Neural cell (in vitro differentiated cells): ENCODE measurements at regions not wholly inside any gene's neighbourhood (a gene's known extent, or its start where the extent isn't known, plus 50 kb on each side); places are given as distances from the start of the nearest gene placed in this dataset.

Experiments
- H2AFZ ChIP-seq: fragments of 200-600, 300-800 bp; sonication (generic), shearing (Covaris generic); 2 replicates; pipeline ENCODE4 v1.6.0; 2014; ENCODE audit warnings: low read depth, mild to moderate bottlenecking, antibody characterized with exemption, low read length, moderate library complexity
- H3F3A ChIP-seq: fragments of 200-600 bp; shearing (Covaris generic); 2 replicates; pipeline ENCODE4 v1.6.1; 2016; ENCODE audit warnings: mild to moderate bottlenecking, moderate library complexity, mixed read lengths, antibody characterized with exemption, low read length; ENCODE audit not compliant: insufficient read depth, poor library complexity, severe bottlenecking
- H3K27ac ChIP-seq: fragments of 200-600, 300-800 bp; sonication (generic), shearing (Covaris generic); 2 replicates; pipeline ENCODE4 v1.5.1; 2014; ENCODE audit warnings: mild to moderate bottlenecking, low read length, moderate library complexity
- H3K27me3 ChIP-seq: fragments of 300-800, 200-600 bp; sonication (generic), shearing (Covaris generic); 2 replicates; pipeline ENCODE4 v1.6.0; 2014; ENCODE audit warnings: mild to moderate bottlenecking, low read depth, low read length, moderate library complexity; ENCODE audit not compliant: insufficient read depth
- H3K36me3 ChIP-seq: fragments of 300-800, 200-600 bp; sonication (generic), shearing (Covaris generic); 2 replicates; pipeline ENCODE4 v1.5.1; 2014; ENCODE audit warnings: mild to moderate bottlenecking, antibody characterized with exemption, low read length, moderate library complexity; ENCODE audit not compliant: insufficient read depth
- H3K4me2 ChIP-seq: fragments of 300-800, 200-600 bp; sonication (generic), shearing (Covaris generic); 2 replicates; pipeline ENCODE4 v1.6.0; 2014; ENCODE audit warnings: mild to moderate bottlenecking, low read length
- H3K4me3 ChIP-seq: fragments of 300-800, 200-600 bp; sonication (generic), shearing (Covaris generic); 2 replicates; pipeline ENCODE4 v1.5.1; 2014; ENCODE audit warnings: mild to moderate bottlenecking, low read length, moderate library complexity
- H3K79me2 ChIP-seq: fragments of 200-600 bp; shearing (Covaris generic); replicated peaks from 2 replicates; pipeline ENCODE4 v1.6.0; 2014; ENCODE audit warnings: mild to moderate bottlenecking, low read length, moderate library complexity; ENCODE audit not compliant: insufficient read depth
- H3K9ac ChIP-seq: fragments of 300-800, 200-600 bp; sonication (generic), shearing (Covaris generic); 2 replicates; pipeline ENCODE4 v1.6.1; 2016; ENCODE audit warnings: mild to moderate bottlenecking, low read length, mixed read lengths
- H3K9me2 ChIP-seq: fragments of 200-600 bp; shearing (Covaris generic); 2 replicates; pipeline ENCODE4 v1.6.1; 2016; ENCODE audit warnings: mild to moderate bottlenecking, low read length, mixed read lengths; ENCODE audit not compliant: insufficient read depth
- H3K9me3 ChIP-seq: fragments of 200-600, 300-800 bp; sonication (generic), shearing (Covaris generic); 2 replicates; pipeline ENCODE4 v1.6.1; 2016; ENCODE audit warnings: mild to moderate bottlenecking, mixed run types, low read length, moderate library complexity, mixed read lengths
- H4K20me1 ChIP-seq: fragments of 200-600 bp; shearing (Covaris generic); 2 replicates; pipeline ENCODE4 v1.6.1; 2016; ENCODE audit warnings: mild to moderate bottlenecking, mixed run types; ENCODE audit not compliant: insufficient read depth
- CTCF ChIP-seq: fragments of 450-650 bp; IDR thresholded peaks from 2 replicates; pipeline ENCODE4 v1.5.1; 2014; ENCODE audit warnings: antibody characterized with exemption, mild to moderate bottlenecking, moderate library complexity; ENCODE audit not compliant: poor library complexity, severe bottlenecking
- EP300 ChIP-seq: fragments of 450-650 bp; conservative IDR thresholded peaks from 2 replicates; pipeline ENCODE4 v1.6.1; 2014; ENCODE audit warnings: antibody characterized with exemption, mild to moderate bottlenecking, moderate library complexity; ENCODE audit not compliant: poor library complexity, severe bottlenecking
- EZH2 ChIP-seq: fragments of 200-600, 300-800 bp; shearing (Covaris generic), sonication (generic); IDR thresholded peaks from 2 replicates; pipeline ENCODE4 v1.6.1; 2014; ENCODE audit warnings: antibody characterized with exemption, low read length, borderline replicate concordance, mild to moderate bottlenecking; ENCODE audit not compliant: insufficient read depth, poor library complexity, severe bottlenecking
- MXI1 ChIP-seq: fragments of 450-650 bp; conservative IDR thresholded peaks from 2 replicates; pipeline ENCODE4 v1.6.1; 2014; ENCODE audit warnings: antibody characterized with exemption, mild to moderate bottlenecking; ENCODE audit not compliant: poor library complexity, severe bottlenecking
- POLR2AphosphoS5 ChIP-seq: IDR thresholded peaks from 2 replicates; pipeline ENCODE4 v1.6.1; 2012
- RAD21 ChIP-seq: fragments of 450-650 bp; conservative IDR thresholded peaks from 2 replicates; pipeline ENCODE4 v1.6.1; 2014; ENCODE audit warnings: antibody characterized with exemption, mild to moderate bottlenecking, moderate library complexity
- REST ChIP-seq: IDR thresholded peaks from 2 replicates; pipeline ENCODE4 v1.6.1; 2012; ENCODE audit warnings: borderline replicate concordance
- SMC3 ChIP-seq: fragments of 450-650 bp; conservative IDR thresholded peaks from 2 replicates; pipeline ENCODE4 v1.6.1; 2014; ENCODE audit warnings: antibody characterized with exemption, mild to moderate bottlenecking, moderate library complexity; ENCODE audit not compliant: poor library complexity
- TAF1 ChIP-seq: IDR thresholded peaks from 2 replicates; pipeline ENCODE4 v1.6.1; 2012; ENCODE audit warnings: low read depth

GRCh38 chr1:148354913-148355308 is 128.2 kb downstream of the PPIAL4G start:
- no peak overlapping the region for H3K4me3 ChIP-seq
- H3K9ac ChIP-seq, result no peak overlapping the region
- peaks cover 4% of the 10 kb centered on the region for H3K9me3 ChIP-seq
- H2AFZ ChIP-seq, result no peak overlapping the region
- H3K4me2 ChIP-seq, result no peak overlapping the region
- no peaks in the 10 kb centered on the region for H3K36me3 ChIP-seq
- H3K27me3 ChIP-seq, result peaks cover 66% of the 10 kb centered on the region
- no peaks in the 10 kb centered on the region for H3F3A ChIP-seq
- no peaks in the 10 kb centered on the region for H3K79me2 ChIP-seq
- H4K20me1 ChIP-seq, result no peaks in the 10 kb centered on the region
- no peaks in the 10 kb centered on the region for H3K9me2 ChIP-seq
- no peak overlapping the region for H3K27ac ChIP-seq
- no peak for TF ChIP-seq EP300

GRCh38 chr1:148354284-148354912 is 128.7 kb downstream of the PPIAL4G start:
- Histone ChIP-seq H3K4me2 (no peak overlapping the region), H3K27ac (no peak overlapping the region), H3K27me3 (peaks cover 66% of the 10 kb centered on the region), H3K9me3 (peaks cover 4% of the 10 kb centered on the region), H3K9me2 (no peaks in the 10 kb centered on the region), H3F3A (no peaks in the 10 kb centered on the region), H3K4me3 (no peak overlapping the region), H3K36me3 (no peaks in the 10 kb centered on the region), H3K9ac (no peak overlapping the region), H4K20me1 (no peaks in the 10 kb centered on the region), H2AFZ (no peak overlapping the region), H3K79me2 (no peaks in the 10 kb centered on the region)
- TF ChIP-seq MXI1 (no peak), EP300 (no peak), EZH2 (no peak), REST (no peak), SMC3 (no peak), CTCF (no peak), TAF1 (no peak), POLR2AphosphoS5 (no peak), RAD21 (no peak)
